ENCODE measurements at regions not wholly inside any gene's neighbourhood (a gene's known extent, or its start where the extent isn't known, plus 50 kb on each side); places are given as distances from the start of the nearest gene placed in this dataset.
"Not testable (repeated sequence)": the region's sequence is repeated elsewhere in the genome, so short reads cannot be mapped to it uniquely, and the experiment has no call there.

- DNase-seq (ENCODE audit: low read depth, low spot score), result no peak
Observed at GRCh38 chr14:48598458-48598857, 923.1 kb upstream of the MDGA2 start.

GRCh38 chr14:48586099-48586498 lies 910.7 kb upstream of the MDGA2 start:
- no peak for DNase-seq (ENCODE audit: low read depth, low spot score)

DNA sequence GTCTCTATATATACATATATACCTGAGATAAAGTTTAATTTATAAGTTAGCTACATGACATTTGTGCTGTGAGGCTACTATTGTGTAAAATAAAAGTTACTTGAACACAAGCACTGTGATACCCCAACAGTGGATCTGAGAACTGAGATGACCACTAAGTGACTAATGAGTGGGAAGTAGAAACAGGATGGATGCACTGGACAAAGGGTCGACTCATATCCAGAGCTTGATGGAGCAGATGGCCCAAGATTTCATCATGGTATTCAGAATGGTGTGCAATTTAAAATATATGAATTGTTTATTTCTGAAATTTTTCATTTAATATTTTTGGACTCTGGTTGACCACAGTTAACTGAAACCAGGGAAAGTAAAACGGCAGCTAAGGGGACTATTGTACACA lies 908.6 kb upstream of the MDGA2 start:
- DNase-seq (ENCODE audit: low read depth, low spot score), result no peak

- DNase-seq (ENCODE audit: low read depth, low spot score), result no peak
Observed at GRCh38 chr14:48582938-48583337, 907.5 kb upstream of the MDGA2 start.

DNA sequence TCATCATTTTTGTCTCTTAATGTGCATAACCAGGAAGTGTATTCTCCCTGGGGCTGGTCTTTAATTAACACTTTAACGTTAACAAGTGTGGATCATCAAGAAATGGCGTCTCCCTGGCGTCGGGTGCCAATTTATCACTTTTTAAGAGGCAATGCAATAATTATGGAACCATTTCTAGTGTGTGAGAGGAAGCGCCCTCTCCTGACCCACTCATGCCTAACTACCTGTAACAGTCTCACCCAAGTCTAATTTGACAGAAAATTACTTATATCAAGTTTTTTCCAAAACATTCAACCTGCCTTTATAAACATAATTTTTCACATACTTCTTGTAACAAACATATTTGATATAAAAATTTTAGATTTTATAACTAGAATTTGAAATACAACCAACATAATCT lies 905.3 kb upstream of the MDGA2 start:
- DNase-seq (ENCODE audit: low read depth, low spot score), result no peak

GRCh38 chr14:48575772-48576171 lies 900.4 kb upstream of the MDGA2 start:
- no peak for DNase-seq (ENCODE audit: low read depth, low spot score)

DNA sequence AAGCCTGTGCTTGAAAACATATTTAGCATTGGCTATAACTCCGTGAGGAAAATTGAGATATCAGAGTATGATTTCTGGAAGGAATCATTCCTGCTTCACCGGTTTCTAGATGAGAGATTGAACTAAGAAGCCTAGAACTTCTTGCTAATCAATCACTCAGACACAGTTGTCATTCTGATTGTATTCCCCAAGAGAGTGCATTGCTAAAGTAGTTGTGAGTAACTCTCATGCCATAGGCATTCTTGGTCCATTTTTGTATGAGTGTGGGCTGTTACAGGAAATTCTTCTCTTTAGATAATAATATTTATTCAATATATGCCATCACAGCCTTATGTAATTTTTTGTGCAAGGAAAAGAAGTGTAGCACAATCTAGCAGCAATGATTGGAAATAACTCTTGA lies 893.3 kb upstream of the MDGA2 start:
- no peak for DNase-seq (ENCODE audit: low read depth, low spot score)

- DNase-seq (ENCODE audit: low read depth, low spot score), result no peak
Observed at GRCh38 chr14:48568252-48568651, 892.8 kb upstream of the MDGA2 start.

DNA sequence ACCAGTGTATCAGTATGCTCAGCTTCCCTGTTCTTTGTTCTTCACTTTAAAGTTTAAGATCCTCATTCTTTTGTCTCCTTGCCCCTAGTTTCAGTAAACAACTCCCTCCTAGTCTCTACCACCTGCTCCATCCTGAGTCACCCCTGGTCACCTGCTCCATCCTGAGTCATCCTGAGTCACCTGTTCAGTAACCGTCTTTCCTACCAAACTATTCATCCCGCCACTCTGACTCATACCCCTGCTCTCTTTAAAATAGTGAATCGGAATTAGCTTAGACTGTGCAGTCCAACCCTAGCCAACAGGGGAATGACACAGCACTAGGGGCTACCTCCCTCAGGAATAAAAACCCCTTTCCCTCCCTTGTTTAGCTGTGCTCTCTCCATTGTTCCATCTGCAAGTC lies 888.1 kb upstream of the MDGA2 start:
- no peak for DNase-seq (ENCODE audit: low read depth, low spot score)

- not testable (repeated sequence) for DNase-seq (ENCODE audit: low read depth, low spot score)
Observed at GRCh38 chr14:48561438-48561837, 886.0 kb upstream of the MDGA2 start.

GRCh38 chr14:48560421-48560820 lies 885.0 kb upstream of the MDGA2 start:
- DNase-seq (ENCODE audit: low read depth, low spot score), result no peak

GRCh38 chr14:48553443-48553842 lies 878.0 kb upstream of the MDGA2 start:
- no peak for DNase-seq (ENCODE audit: low read depth, low spot score)

- DNase-seq (ENCODE audit: low read depth, low spot score), result no peak
Observed at GRCh38 chr14:48546996-48547395, 871.6 kb upstream of the MDGA2 start.

DNA sequence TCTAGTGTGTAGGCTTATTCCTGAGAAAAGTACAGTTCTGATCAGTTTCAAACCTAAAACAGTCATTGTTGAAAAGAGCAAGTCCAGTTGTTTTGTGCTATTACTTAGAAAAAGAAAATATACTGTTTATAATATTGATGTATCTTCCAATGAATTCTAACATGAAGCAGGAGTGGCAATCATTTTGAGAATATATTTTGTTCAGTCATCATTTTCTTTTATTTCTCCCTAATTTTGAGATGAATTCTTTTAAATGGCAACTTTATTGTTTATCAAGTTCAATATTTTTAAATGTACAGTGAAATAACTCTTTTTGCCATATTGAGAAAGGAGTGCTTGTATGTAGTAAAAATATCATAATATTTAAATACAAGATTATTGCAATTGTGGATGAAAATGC lies 862.2 kb upstream of the MDGA2 start:
- no peak for DNase-seq (ENCODE audit: low read depth, low spot score)

- DNase-seq (ENCODE audit: low read depth, low spot score), result no peak
Observed at GRCh38 chr14:48536318-48536717, 860.9 kb upstream of the MDGA2 start.

- DNase-seq (ENCODE audit: low read depth, low spot score), result no peak
Observed at GRCh38 chr14:48527832-48528231, 852.4 kb upstream of the MDGA2 start.

DNA sequence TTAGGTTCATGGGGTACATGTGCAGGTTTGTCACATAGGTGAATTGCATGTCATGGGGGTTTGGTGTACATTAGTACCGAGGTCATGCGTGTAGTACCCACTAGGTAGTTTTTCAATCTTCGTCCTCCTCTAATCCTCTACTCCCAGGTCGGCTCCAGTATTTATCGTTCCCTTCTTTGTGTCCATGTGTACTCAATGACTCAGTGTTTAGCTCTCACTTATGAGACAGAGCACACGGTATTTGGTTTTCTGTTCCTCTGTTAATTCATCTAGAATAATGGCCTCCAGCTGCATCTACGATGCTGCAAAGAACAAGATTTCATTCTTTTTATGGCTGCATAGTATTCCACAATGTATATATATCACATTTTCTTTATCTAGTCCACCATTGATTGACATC lies 850.9 kb upstream of the MDGA2 start:
- DNase-seq (ENCODE audit: low read depth, low spot score), result no peak

DNA sequence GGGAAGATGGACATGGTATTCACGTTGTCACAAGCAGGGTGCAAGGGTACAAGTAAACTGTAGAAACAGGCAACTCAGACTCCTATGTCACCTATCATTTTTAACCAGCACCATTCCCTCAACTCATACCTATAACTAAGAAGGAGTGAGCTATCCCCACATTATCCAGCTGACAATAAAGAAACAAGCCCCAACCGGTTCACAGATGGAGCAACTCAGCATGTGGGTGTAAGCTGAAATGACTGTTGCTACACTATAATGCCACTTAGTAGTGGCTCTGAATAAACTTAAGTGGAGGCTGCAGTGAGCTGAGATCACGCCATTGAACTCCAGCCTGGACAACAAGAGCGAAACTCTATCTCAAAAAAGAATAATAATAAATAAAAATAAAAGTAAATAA lies 829.5 kb upstream of the MDGA2 start:
- DNase-seq (ENCODE audit: low read depth, low spot score), result no peak

DNA sequence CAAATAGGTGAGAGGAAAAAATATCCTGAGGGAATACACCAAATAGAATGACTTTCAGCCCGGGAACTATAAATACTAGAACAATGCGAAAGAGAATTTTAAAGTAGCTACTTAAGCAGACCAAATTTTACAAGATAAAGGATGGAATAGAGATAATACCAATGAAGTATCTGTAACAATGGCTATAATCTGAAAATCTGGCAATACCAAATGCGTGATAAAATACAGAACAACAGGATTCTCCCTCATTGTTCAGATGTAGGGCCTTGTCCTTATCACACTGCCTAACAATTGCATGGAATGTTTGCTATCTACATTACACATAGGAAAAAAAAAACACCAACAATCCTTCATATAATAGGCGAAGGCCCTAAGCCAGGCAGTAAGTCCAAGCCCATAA lies 815.4 kb upstream of the MDGA2 start:
- no peak for DNase-seq (ENCODE audit: low read depth, low spot score)

DNA sequence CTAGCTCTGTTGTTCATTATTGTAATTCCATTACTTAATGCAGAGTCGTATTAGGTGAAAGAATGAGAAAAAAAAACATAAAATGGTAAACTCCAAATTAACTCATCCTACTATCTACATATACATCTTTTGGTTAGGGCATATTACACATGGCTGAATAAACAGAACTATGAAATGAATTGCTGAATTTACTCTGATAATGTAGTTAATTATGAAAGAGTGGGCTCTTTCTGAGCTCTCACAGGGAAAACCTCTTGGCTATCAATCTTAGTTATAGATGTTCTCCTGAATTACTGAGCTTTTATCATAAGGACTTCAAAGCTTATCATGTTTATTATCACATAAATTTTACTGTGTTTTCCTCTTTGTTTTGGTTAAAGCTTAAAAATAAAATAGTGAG lies 798.5 kb upstream of the MDGA2 start:
- no peak for DNase-seq (ENCODE audit: low read depth, low spot score)

- no peak for DNase-seq (ENCODE audit: low read depth, low spot score)
Observed at GRCh38 chr14:48456051-48456450, 780.6 kb upstream of the MDGA2 start.

DNA sequence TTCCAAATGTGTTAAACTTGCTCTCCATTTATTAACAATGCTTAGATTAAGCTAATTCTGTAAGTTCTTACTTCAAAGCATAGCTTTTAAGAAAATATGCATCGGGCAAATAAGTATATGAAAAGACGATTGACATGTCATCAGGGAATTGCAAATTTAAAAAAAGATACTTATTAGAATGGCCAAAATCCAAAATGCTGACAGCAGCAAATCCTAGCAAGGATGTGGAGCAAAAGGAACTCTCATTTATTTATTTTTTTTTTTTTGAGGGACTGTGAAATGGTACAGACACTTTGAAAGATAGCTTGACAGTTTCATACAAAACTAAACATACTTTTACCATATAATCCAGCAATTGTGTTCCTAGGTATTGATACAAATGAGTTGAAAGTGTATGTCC lies 779.5 kb upstream of the MDGA2 start:
- no peak for DNase-seq (ENCODE audit: low read depth, low spot score)

DNA sequence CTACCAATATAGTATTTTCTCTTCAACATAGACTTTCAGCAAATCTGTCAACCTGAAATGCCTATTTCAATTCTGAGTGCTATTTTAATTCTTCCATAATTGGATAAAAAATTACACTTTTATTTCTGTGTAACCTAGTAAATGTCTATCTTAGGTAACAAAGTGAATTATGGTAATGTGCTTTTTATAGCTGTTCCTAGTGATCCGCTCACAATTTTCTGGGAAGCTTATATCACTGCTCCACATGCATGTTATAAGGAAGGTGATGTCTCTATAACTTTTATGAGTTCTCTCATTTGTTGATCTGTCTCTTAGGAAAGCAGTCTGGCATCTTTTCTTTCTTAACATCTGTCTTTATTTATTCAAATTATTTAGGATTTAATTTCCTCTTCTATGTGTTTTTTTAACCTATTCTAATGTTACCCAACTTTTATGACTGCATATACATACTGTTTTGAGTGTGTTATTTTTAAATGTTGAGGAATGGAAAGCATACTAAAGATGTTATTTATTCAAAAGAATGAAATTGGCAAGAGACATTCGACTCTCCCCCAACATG lies 777.1 kb upstream of the MDGA2 start:
- DNase-seq (ENCODE audit: low read depth, low spot score), result no peak

- no peak for DNase-seq (ENCODE audit: low read depth, low spot score)
Observed at GRCh38 chr14:48435221-48435620, 759.8 kb upstream of the MDGA2 start.

GRCh38 chr14:48430805-48431204 lies 755.4 kb upstream of the MDGA2 start:
- no peak for DNase-seq (ENCODE audit: low read depth, low spot score)

Data from brain pericyte (primary cell).